ENCODE measurements at regions not wholly inside any gene's neighbourhood (a gene's known extent, or its start where the extent isn't known, plus 50 kb on each side); places are given as distances from the start of the nearest gene placed in this dataset.

- Histone ChIP-seq H3K9ac (no peak overlapping the region), H3K27ac (no peak overlapping the region), H3K79me2 (ENCODE audit: insufficient read depth, low read depth) (no peaks in the 10 kb centered on the region), H3K4me3 (IDR thresholded peaks at IDR 0.05; ENCODE audit: insufficient read depth, low read depth, low read length) (no peak overlapping the region), H3K27me3 (ENCODE audit: insufficient read depth, low read depth) (no peaks in the 10 kb centered on the region), H2AFZ (ENCODE audit: low read depth) (no peak overlapping the region), H3K36me3 (ENCODE audit: insufficient read depth) (no peaks in the 10 kb centered on the region), H4K20me1 (ENCODE audit: insufficient read depth) (no peaks in the 10 kb centered on the region), H3K4me1 (ENCODE audit: low read depth, poor library complexity, severe bottlenecking) (no peaks in the 10 kb centered on the region), H3K4me2 (no peak overlapping the region)
- no peak for TF ChIP-seq CTCF (conservative IDR thresholded peaks at IDR 0.05; ENCODE audit: low read depth, low read length)
Observed at GRCh38 chr3:163983940-163984339, 1094.4 kb downstream of the SI start.

- no peaks in the 10 kb centered on the region for H3K4me1 ChIP-seq (ENCODE audit: low read depth, poor library complexity, severe bottlenecking)
- H3K36me3 ChIP-seq (ENCODE audit: insufficient read depth), result no peaks in the 10 kb centered on the region
- no peak overlapping the region for H3K4me2 ChIP-seq
- H2AFZ ChIP-seq (ENCODE audit: low read depth), result no peak overlapping the region
- no peaks in the 10 kb centered on the region for H4K20me1 ChIP-seq (ENCODE audit: insufficient read depth)
- TF ChIP-seq CTCF (conservative IDR thresholded peaks at IDR 0.05; ENCODE audit: low read depth, low read length), result no peak
- no peak overlapping the region for H3K4me3 ChIP-seq (IDR thresholded peaks at IDR 0.05; ENCODE audit: insufficient read depth, low read depth, low read length)
- no peaks in the 10 kb centered on the region for H3K27me3 ChIP-seq (ENCODE audit: insufficient read depth, low read depth)
- no peak overlapping the region for H3K27ac ChIP-seq
- H3K79me2 ChIP-seq (ENCODE audit: insufficient read depth, low read depth), result no peaks in the 10 kb centered on the region
- H3K9ac ChIP-seq, result no peak overlapping the region
Observed at GRCh38 chr3:163971861-163972260, 1106.4 kb downstream of the SI start.

- Histone ChIP-seq H3K4me2 (no peak overlapping the region), H4K20me1 (ENCODE audit: insufficient read depth) (no peaks in the 10 kb centered on the region), H3K27me3 (ENCODE audit: insufficient read depth, low read depth) (no peaks in the 10 kb centered on the region), H3K9ac (no peak overlapping the region), H2AFZ (ENCODE audit: low read depth) (no peak overlapping the region), H3K79me2 (ENCODE audit: insufficient read depth, low read depth) (no peaks in the 10 kb centered on the region), H3K27ac (no peak overlapping the region), H3K4me1 (ENCODE audit: low read depth, poor library complexity, severe bottlenecking) (no peaks in the 10 kb centered on the region), H3K4me3 (IDR thresholded peaks at IDR 0.05; ENCODE audit: insufficient read depth, low read depth, low read length) (no peak overlapping the region), H3K36me3 (ENCODE audit: insufficient read depth) (no peaks in the 10 kb centered on the region)
- TF ChIP-seq CTCF (conservative IDR thresholded peaks at IDR 0.05; ENCODE audit: low read depth, low read length), result no peak
Observed at GRCh38 chr3:163957072-163957471, 1121.2 kb downstream of the SI start.

- no peak overlapping the region for H3K27ac ChIP-seq
Observed at GRCh38 chr3:163953526-163953925, 1124.8 kb downstream of the SI start.

More at GRCh38 chr3:163953526-163953925, 1124.8 kb downstream of the SI start:
- Histone ChIP-seq H4K20me1 (ENCODE audit: insufficient read depth) (no peaks in the 10 kb centered on the region), H2AFZ (ENCODE audit: low read depth) (no peak overlapping the region), H3K27me3 (ENCODE audit: insufficient read depth, low read depth) (no peaks in the 10 kb centered on the region), H3K4me2 (no peak overlapping the region), H3K4me1 (ENCODE audit: low read depth, poor library complexity, severe bottlenecking) (no peaks in the 10 kb centered on the region), H3K4me3 (IDR thresholded peaks at IDR 0.05; ENCODE audit: insufficient read depth, low read depth, low read length) (no peak overlapping the region), H3K9ac (no peak overlapping the region), H3K79me2 (ENCODE audit: insufficient read depth, low read depth) (no peaks in the 10 kb centered on the region), H3K36me3 (ENCODE audit: insufficient read depth) (no peaks in the 10 kb centered on the region)
- TF ChIP-seq CTCF (conservative IDR thresholded peaks at IDR 0.05; ENCODE audit: low read depth, low read length), result no peak

All from KMS-11 (cell line).